Forelimb muscle (tissue), 1 donor: ENCODE measurements at regions not wholly inside any gene's neighbourhood (a gene's known extent, or its start where the extent isn't known, plus 50 kb on each side); places are given as distances from the start of the nearest gene placed in this dataset.
A peak's percentile ranks its signal among the peaks of the same experiment; 100 is the strongest.

Experiments used
- DNase-seq: peaks from one replicate; pipeline ENCODE4 v3.0.0-alpha.2; 2013; ENCODE audit warnings: low read depth

- peak; percentile 44 for DNase-seq
These were observed 221.5 kb downstream of the PCDH18 start for GRCh38 chr4:137310593-137311490.

GRCh38 chr4:137310166-137310565, 222.1 kb downstream of the PCDH18 start:
- no peak for DNase-seq

- DNase-seq, result no peak
These were observed 222.9 kb downstream of the PCDH18 start for GRCh38 chr4:137309424-137309823.

- DNase-seq, result no peak
These were observed 224.5 kb downstream of the PCDH18 start for GRCh38 chr4:137307806-137308205.

- no peak for DNase-seq
These were observed 231.5 kb downstream of the PCDH18 start for GRCh38 chr4:137300776-137301175.

- no peak for DNase-seq
These were observed 233.0 kb downstream of the PCDH18 start for GRCh38 chr4:137299281-137299680.

GRCh38 chr4:137293281-137293680, 239.0 kb downstream of the PCDH18 start:
- DNase-seq, result no peak

GRCh38 chr4:137283737-137284136, 248.6 kb downstream of the PCDH18 start:
- no peak for DNase-seq

GRCh38 chr4:137278431-137278830, 253.9 kb downstream of the PCDH18 start:
- no peak for DNase-seq

GRCh38 chr4:137274404-137274803, 257.9 kb downstream of the PCDH18 start:
- DNase-seq, result peak; percentile 22

- no peak for DNase-seq
These were observed 265.3 kb downstream of the PCDH18 start for GRCh38 chr4:137267024-137267423.

GRCh38 chr4:137266511-137266910, 265.8 kb downstream of the PCDH18 start:
- DNase-seq, result no peak

GRCh38 chr4:137263206-137263605, 269.1 kb downstream of the PCDH18 start:
- no peak for DNase-seq

GRCh38 chr4:137253949-137254348, 278.3 kb downstream of the PCDH18 start:
- no peak for DNase-seq

- DNase-seq, result no peak
These were observed 283.2 kb downstream of the PCDH18 start for GRCh38 chr4:137249112-137249511.

- DNase-seq, result no peak
These were observed 293.7 kb downstream of the PCDH18 start for GRCh38 chr4:137238456-137239162.

- no peak for DNase-seq
These were observed 305.4 kb downstream of the PCDH18 start for GRCh38 chr4:137226900-137227299.

- DNase-seq, result no peak
These were observed 306.1 kb downstream of the PCDH18 start for GRCh38 chr4:137226221-137226620.

- DNase-seq, result no peak
These were observed 318.7 kb downstream of the PCDH18 start for GRCh38 chr4:137213372-137214173.

GRCh38 chr4:137212601-137213000, 319.7 kb downstream of the PCDH18 start:
- DNase-seq, result no peak

- DNase-seq, result no peak
These were observed 323.1 kb downstream of the PCDH18 start for GRCh38 chr4:137209240-137209639.

GRCh38 chr4:137206781-137207180, 325.5 kb downstream of the PCDH18 start:
- no peak for DNase-seq
